Astrocyte (in vitro differentiated cells and primary cell): ENCODE measurements at regions not wholly inside any gene's neighbourhood (a gene's known extent, or its start where the extent isn't known, plus 50 kb on each side); places are given as distances from the start of the nearest gene placed in this dataset.

Source experiments
- CTCF ChIP-seq: IDR thresholded peaks from 2 replicates; pipeline ENCODE4 v1.5.1; 2011; ENCODE audit warnings: low read depth, mild to moderate bottlenecking, inconsistent platforms, low read length, moderate library complexity; ENCODE audit not compliant: insufficient read depth
- EZH2 ChIP-seq: IDR thresholded peaks from 2 replicates; pipeline ENCODE4 v1.6.1; 2012; ENCODE audit warnings: mild to moderate bottlenecking, low read length, inconsistent platforms; ENCODE audit not compliant: insufficient read depth

GRCh38 chr3:194072691-194073279 is 63.2 kb upstream of the HES1 start:
- TF ChIP-seq EZH2 (no peak), CTCF (no peak)
